DMS153 (cell line): ENCODE measurements at regions not wholly inside any gene's neighbourhood (a gene's known extent, or its start where the extent isn't known, plus 50 kb on each side); places are given as distances from the start of the nearest gene placed in this dataset.

ENCODE experiments used
- DNase-seq: peaks from one replicate; lab custom pipeline; 2025; lab: John Stamatoyannopoulos, UW

GRCh38 chr1:22221233-22221780 lies 78.4 kb upstream of the WNT4 start:
- DNase-seq = no peak

- no peak for DNase-seq
Observed at GRCh38 chr1:22222723-22223122, 79.8 kb upstream of the WNT4 start.

- no peak for DNase-seq
Observed at GRCh38 chr1:22223176-22223575, 80.3 kb upstream of the WNT4 start.

- DNase-seq = no peak
Observed at GRCh38 chr1:22224091-22224490, 81.2 kb upstream of the WNT4 start.

GRCh38 chr1:22224631-22225030 lies 81.7 kb upstream of the WNT4 start:
- DNase-seq = no peak

- DNase-seq = no peak
Observed at GRCh38 chr1:22225858-22226589, 83.1 kb upstream of the WNT4 start.

- DNase-seq = no peak
Observed at GRCh38 chr1:22228074-22228473, 85.2 kb upstream of the WNT4 start.

GRCh38 chr1:22228505-22228911 lies 85.6 kb upstream of the WNT4 start:
- no peak for DNase-seq

- no peak for DNase-seq
Observed at GRCh38 chr1:22229379-22229778, 86.5 kb upstream of the WNT4 start.

GRCh38 chr1:22231068-22231593 lies 88.2 kb upstream of the WNT4 start:
- DNase-seq = no peak

- DNase-seq = no peak
Observed at GRCh38 chr1:22231995-22232690, 89.2 kb upstream of the WNT4 start.

- no peak for DNase-seq
Observed at GRCh38 chr1:22233222-22233621, 90.3 kb upstream of the WNT4 start.

GRCh38 chr1:22234476-22235030 lies 91.7 kb upstream of the WNT4 start:
- no peak for DNase-seq

GRCh38 chr1:22236166-22236565 lies 93.3 kb upstream of the WNT4 start:
- DNase-seq = no peak

- DNase-seq = no peak
Observed at GRCh38 chr1:22236900-22237299, 94.0 kb upstream of the WNT4 start.

- DNase-seq = no peak
Observed at GRCh38 chr1:22237433-22238093, 94.7 kb upstream of the WNT4 start.

GRCh38 chr1:22238356-22239224 lies 95.7 kb upstream of the WNT4 start:
- DNase-seq = no peak

- DNase-seq = no peak
Observed at GRCh38 chr1:22239378-22239777, 96.5 kb upstream of the WNT4 start.

- no peak for DNase-seq
Observed at GRCh38 chr1:22241250-22241649, 98.4 kb upstream of the WNT4 start.

GRCh38 chr1:22241811-22242210 lies 98.9 kb upstream of the WNT4 start:
- no peak for DNase-seq

GRCh38 chr1:22245100-22245650 lies 102.3 kb upstream of the WNT4 start:
- DNase-seq = no peak
